Liver (tissue), 7 donors: ENCODE measurements at regions not wholly inside any gene's neighbourhood (a gene's known extent, or its start where the extent isn't known, plus 50 kb on each side); places are given as distances from the start of the nearest gene placed in this dataset.
"Not testable (repeated sequence)": the region's sequence is repeated elsewhere in the genome, so short reads cannot be mapped to it uniquely, and the experiment has no call there.

Source experiments
- DNase-seq: peaks from one replicate; pipeline ENCODE4 v3.0.0-alpha.2; 2017; ENCODE audit warnings: low spot score
- H3K27ac ChIP-seq, 2 donors: one replicate each; pipeline ENCODE4 v1.7.0; 2013; ENCODE audit warnings: inconsistent platforms in 2 of 2, low read length in 2 of 2, control low read depth in 1 of 2, low read depth in 1 of 2, mild to moderate bottlenecking in 1 of 2
- H3K27me3 ChIP-seq, 4 donors: one replicate each; pipeline versions ENCODE4 v1.6.1 to v1.7.0; 2013; ENCODE audit warnings: low read length in 3 of 4, inconsistent platforms in 1 of 4, mild to moderate bottlenecking in 1 of 4, moderate library complexity in 1 of 4; ENCODE audit not compliant: control insufficient read depth in 4 of 4, insufficient read depth in 4 of 4
- H3K36me3 ChIP-seq, 4 donors: one replicate each; pipeline versions ENCODE4 v1.6.1 to v1.7.0; 2013; ENCODE audit warnings: low read length in 3 of 4, mild to moderate bottlenecking in 3 of 4, low read depth in 1 of 4, moderate library complexity in 1 of 4; ENCODE audit not compliant: control insufficient read depth in 4 of 4, insufficient read depth in 3 of 4
- H3K4me1 ChIP-seq, 4 donors: one replicate each; pipeline versions ENCODE4 v1.6.1 to v1.7.0; 2013; ENCODE audit warnings: low read length in 3 of 4, mild to moderate bottlenecking in 3 of 4, moderate library complexity in 1 of 4; ENCODE audit not compliant: control insufficient read depth in 4 of 4, insufficient read depth in 4 of 4
- H3K4me3 ChIP-seq, 3 donors: one replicate each; pipeline versions ENCODE4 v1.6.1 to v1.7.0; 2013; ENCODE audit warnings: low read length in 3 of 3, control low read depth in 1 of 3, low read depth in 1 of 3, mild to moderate bottlenecking in 1 of 3
- H3K9ac ChIP-seq, 2 donors: one replicate each; pipeline ENCODE4 v1.7.0; 2013; ENCODE audit warnings: low read length in 2 of 2, mild to moderate bottlenecking in 2 of 2, moderate library complexity in 2 of 2, control low read depth in 1 of 2, low read depth in 1 of 2
- H3K9me3 ChIP-seq, 4 donors: one replicate each; pipeline versions ENCODE4 v1.6.1 to v1.7.0; 2013; ENCODE audit warnings: low read length in 3 of 4; ENCODE audit not compliant: control insufficient read depth in 4 of 4
- EGR1 ChIP-seq, 2 donors: IDR thresholded peaks; 2 replicates each; pipeline ENCODE4 v1.6.1; 2016 to 2018; ENCODE audit warnings: antibody characterized with exemption in 2 of 2, low read depth in 2 of 2
- GABPA ChIP-seq, 2 donors: IDR thresholded peaks in 1 of 2; conservative IDR thresholded peaks in 1 of 2; 2 replicates each; pipeline ENCODE4 v1.6.1; 2016; ENCODE audit warnings: antibody characterized with exemption in 2 of 2, mild to moderate bottlenecking in 1 of 2, moderate library complexity in 1 of 2
- HNF4A ChIP-seq, 2 donors: conservative IDR thresholded peaks; 2 replicates each; pipeline ENCODE4 v1.6.1; 2016; ENCODE audit warnings: antibody characterized with exemption in 2 of 2, mild to moderate bottlenecking in 2 of 2
- NR2F2 ChIP-seq: IDR thresholded peaks from 2 replicates; pipeline ENCODE4 v1.6.1; 2016; ENCODE audit warnings: antibody characterized with exemption
- RXRA ChIP-seq, 2 donors: IDR thresholded peaks; 2 replicates each; pipeline ENCODE4 v1.6.1; 2017 to 2018; ENCODE audit warnings: antibody characterized with exemption in 2 of 2, mild to moderate bottlenecking in 1 of 2
- TAF1 ChIP-seq: conservative IDR thresholded peaks from 2 replicates; pipeline ENCODE4 v1.6.1; 2016; ENCODE audit warnings: antibody characterized with exemption, mild to moderate bottlenecking
- WGBS: extraction: QIAGEN DNeasy Blood & Tissue Kit; methylation state at CpG from one replicate; pipeline ENCODE4 v1.1.7; 2013; 5-methylcytosine and 5-hydroxymethylcytosine counted together
- TF ChIP-seq, protein P1 (sequence below): IDR thresholded peaks from 2 replicates; pipeline ENCODE4 v1.6.1; 2016; ENCODE audit warnings: antibody characterized with exemption
- TF ChIP-seq, protein P2 (sequence below): IDR thresholded peaks from 2 replicates; pipeline ENCODE4 v1.6.1; 2016; ENCODE audit warnings: antibody characterized with exemption
- donor health status: healthy.
- donor health status: healthy.
- donor health status: healthy.
- donor health status: healthy.

DNA sequence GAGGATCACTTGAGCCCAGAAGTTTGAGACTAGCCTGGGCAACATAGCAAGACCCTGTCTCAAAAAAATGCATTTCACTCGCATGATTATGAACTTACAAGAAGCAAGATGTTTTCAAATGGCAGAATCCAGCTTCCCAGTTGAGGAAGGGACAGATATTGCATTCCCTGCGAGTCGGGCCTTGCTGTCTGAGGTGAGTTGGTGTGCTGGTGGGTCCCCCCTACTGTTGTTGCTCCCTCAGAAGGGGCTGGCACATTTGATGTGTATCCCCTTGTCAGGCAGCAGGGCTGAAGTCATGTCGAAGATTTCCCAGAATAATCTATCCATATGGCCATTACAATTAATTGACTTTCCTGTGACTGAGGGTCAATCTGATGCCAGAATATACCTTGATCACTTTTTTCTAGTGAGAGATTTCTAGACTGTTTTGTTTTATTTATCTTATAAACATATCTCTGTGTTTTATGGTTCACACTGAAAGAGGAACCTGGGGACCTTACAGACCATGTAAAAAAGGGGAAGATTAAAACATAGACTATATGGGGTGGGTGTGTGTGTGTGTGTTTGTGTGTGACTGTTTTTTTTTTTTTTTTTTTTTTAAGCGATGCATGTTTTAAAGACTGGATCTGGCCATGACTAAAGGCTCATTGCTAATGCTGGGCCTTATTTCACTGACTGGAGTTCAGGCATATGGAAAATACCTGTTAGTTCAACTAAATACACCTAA is 112.1 kb upstream of the MRPS22 start:
- Histone ChIP-seq H3K36me3 (no peaks in the 10 kb centered on the region), H3K27ac (no peak overlapping the region), H3K27me3 (no peaks in the 10 kb centered on the region), H3K4me3 (no peak overlapping the region), H3K9ac (no peak overlapping the region), H3K4me1 (peaks cover 5 to 15% (median 14%) of the 10 kb centered on the region in 4 donors), H3K9me3 (no peaks in the 10 kb centered on the region)
- TF ChIP-seq EGR1 (IDR thresholded peaks at IDR 0.05; ENCODE audit: low read depth in 2 of 2), result no peak
- no peak for TF ChIP-seq TAF1
- TF ChIP-seq GABPA (IDR thresholded peaks at IDR 0.05 in 1 of 2, conservative IDR thresholded peaks at IDR 0.05 in 1 of 2), result no peak
- no peak for TF ChIP-seq HNF4A (conservative IDR thresholded peaks at IDR 0.05)
- no peak for TF ChIP-seq RXRA (IDR thresholded peaks at IDR 0.05)
- TF ChIP-seq NR2F2, result no peak
- DNase-seq, result no peak
- 87% methylated on average over 5 of the region's 5 CpGs for WGBS

DNA sequence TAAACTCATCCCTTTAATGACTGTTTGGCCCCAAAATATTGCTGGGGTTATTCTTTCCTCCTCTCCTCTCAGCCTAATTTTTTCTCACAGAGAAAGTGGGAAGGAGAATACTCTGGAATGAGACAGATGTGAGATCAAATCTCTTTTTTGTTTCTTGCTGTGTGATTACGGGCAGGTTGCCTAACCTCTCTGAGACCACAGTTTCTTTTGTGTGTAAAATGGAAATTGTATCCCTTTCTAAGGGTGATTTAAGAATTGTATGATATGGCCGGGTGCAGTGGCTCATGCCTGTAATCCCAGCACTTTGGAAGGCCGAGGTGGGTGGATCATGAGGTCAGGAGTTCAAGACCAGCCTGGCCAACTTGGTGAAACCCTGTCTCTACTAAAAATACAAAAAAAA is 111.5 kb upstream of the MRPS22 start:
- H3K27me3 ChIP-seq, H3K27ac ChIP-seq, H3K9ac ChIP-seq, H3K9me3 ChIP-seq, H3K4me1 ChIP-seq, H3K4me3 ChIP-seq, H3K36me3 ChIP-seq, DNase-seq: not testable (repeated sequence)
- WGBS, result 93% methylated on average over 3 of the region's 3 CpGs

DNA sequence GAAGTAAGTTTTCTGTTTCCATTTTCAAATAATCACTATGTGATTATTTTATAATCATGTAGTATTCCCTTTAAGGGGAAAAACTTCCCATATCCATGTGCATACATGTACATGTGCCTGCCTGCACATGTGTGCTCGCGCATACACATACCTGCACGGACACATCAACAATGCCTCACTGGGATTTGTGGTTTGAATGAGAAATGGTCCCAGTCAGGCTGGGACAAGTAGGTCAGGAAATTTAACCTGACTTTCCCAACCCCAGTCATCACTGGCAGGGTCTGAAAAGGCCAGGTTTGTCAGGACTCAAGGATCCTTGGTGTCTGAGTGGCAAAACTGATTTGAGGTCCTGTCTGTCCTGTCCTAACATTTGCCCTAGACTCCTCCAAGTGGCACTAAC is 109.3 kb upstream of the MRPS22 start:
- Histone ChIP-seq H3K9me3 (no peaks in the 10 kb centered on the region), H3K4me1 (no peaks in the 10 kb centered on the region), H3K36me3 (no peaks in the 10 kb centered on the region), H3K9ac (no peak overlapping the region), H3K27ac (no peak overlapping the region), H3K4me3 (no peak overlapping the region), H3K27me3 (no peaks in the 10 kb centered on the region)
- WGBS, result 82% methylated on average over 3 of the region's 3 CpGs
- no peak for DNase-seq
- TF ChIP-seq GABPA (IDR thresholded peaks at IDR 0.05 in 1 of 2, conservative IDR thresholded peaks at IDR 0.05 in 1 of 2) (no peak), NR2F2 (no peak)
- TF ChIP-seq, protein P1, sequence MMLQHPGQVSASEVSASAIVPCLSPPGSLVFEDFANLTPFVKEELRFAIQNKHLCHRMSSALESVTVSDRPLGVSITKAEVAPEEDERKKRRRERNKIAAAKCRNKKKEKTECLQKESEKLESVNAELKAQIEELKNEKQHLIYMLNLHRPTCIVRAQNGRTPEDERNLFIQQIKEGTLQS, result no peak

DNA sequence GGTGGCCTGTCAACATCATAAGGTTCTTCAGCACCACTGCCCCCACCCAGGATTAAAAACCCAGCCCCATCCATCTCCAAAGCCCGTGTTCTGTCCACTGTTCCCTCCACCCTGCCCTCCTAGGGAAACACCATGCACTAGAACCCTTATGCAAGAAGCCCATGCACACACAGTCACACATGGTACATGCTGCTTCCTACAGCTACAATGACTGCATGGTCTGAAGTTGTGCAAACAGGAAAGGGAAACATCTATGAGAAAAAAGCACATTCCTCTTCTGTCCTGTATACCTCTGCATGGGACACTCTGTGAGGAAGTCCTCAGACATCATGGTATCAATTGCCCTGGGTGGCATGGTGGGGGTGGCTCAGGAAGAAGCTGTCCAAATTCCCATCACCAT is 108.6 kb upstream of the MRPS22 start:
- Histone ChIP-seq H3K27ac (no peak overlapping the region), H3K4me1 (no peaks in the 10 kb centered on the region), H3K9me3 (no peaks in the 10 kb centered on the region), H3K27me3 (no peaks in the 10 kb centered on the region), H3K36me3 (no peaks in the 10 kb centered on the region), H3K4me3 (no peak overlapping the region), H3K9ac (no peak overlapping the region)
- WGBS, result 88% methylated on average over 1 of the region's 1 CpG
- no peak for DNase-seq
- TF ChIP-seq, protein P2, sequence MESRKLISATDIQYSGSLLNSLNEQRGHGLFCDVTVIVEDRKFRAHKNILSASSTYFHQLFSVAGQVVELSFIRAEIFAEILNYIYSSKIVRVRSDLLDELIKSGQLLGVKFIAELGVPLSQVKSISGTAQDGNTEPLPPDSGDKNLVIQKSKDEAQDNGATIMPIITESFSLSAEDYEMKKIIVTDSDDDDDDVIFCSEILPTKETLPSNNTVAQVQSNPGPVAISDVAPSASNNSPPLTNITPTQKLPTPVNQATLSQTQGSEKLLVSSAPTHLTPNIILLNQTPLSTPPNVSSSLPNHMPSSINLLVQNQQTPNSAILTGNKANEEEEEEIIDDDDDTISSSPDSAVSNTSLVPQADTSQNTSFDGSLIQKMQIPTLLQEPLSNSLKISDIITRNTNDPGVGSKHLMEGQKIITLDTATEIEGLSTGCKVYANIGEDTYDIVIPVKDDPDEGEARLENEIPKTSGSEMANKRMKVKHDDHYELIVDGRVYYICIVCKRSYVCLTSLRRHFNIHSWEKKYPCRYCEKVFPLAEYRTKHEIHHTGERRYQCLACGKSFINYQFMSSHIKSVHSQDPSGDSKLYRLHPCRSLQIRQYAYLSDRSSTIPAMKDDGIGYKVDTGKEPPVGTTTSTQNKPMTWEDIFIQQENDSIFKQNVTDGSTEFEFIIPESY, result no peak
